Activated CD4-positive, alpha-beta T cell treated with anti-CD3 and anti-CD28 coated beads, Interleukin-2, amount 50 U/mL, for 1 hour (primary cell): ENCODE measurements at regions not wholly inside any gene's neighbourhood (a gene's known extent, or its start where the extent isn't known, plus 50 kb on each side); places are given as distances from the start of the nearest gene placed in this dataset.

Source experiments
- DNase-seq: peaks from one replicate; pipeline ENCODE4 v3.0.0-alpha.2; 2020

- no peak for DNase-seq
Measured at GRCh38 chr10:88209837-88210561, 346.6 kb downstream of the PTEN start.

- no peak for DNase-seq
Measured at GRCh38 chr10:88211230-88211629, 347.8 kb downstream of the PTEN start.

GRCh38 chr10:88212069-88212468, 348.6 kb downstream of the PTEN start:
- DNase-seq, result no peak

- DNase-seq, result no peak
Measured at GRCh38 chr10:88213065-88213605, 349.7 kb downstream of the PTEN start.

- no peak for DNase-seq
Measured at GRCh38 chr10:88216976-88217375, 353.6 kb downstream of the PTEN start.

GRCh38 chr10:88218362-88218761, 354.9 kb downstream of the PTEN start:
- no peak for DNase-seq

GRCh38 chr10:88219753-88220152, 356.3 kb downstream of the PTEN start:
- no peak for DNase-seq

- no peak for DNase-seq
Measured at GRCh38 chr10:88221010-88221973, 357.9 kb downstream of the PTEN start.

- no peak for DNase-seq
Measured at GRCh38 chr10:88222881-88223280, 359.5 kb downstream of the PTEN start.
